CD14-positive monocyte (primary cell): ENCODE measurements at regions not wholly inside any gene's neighbourhood (a gene's known extent, or its start where the extent isn't known, plus 50 kb on each side); places are given as distances from the start of the nearest gene placed in this dataset.

Experiments
- DNase-seq, 3 donors: peaks; one replicate each; pipeline ENCODE4 v3.0.0-alpha.2; 2011 to 2022
- H2AFZ ChIP-seq: 2 replicates; pipeline ENCODE4 v1.6.0; 2012; ENCODE audit warnings: mild to moderate bottlenecking, low read depth, low read length, inconsistent platforms; ENCODE audit not compliant: insufficient read depth, poor library complexity, severe bottlenecking
- H3K27ac ChIP-seq, 2 donors: 1 replicate in 1 of 2; 2 replicates in 1 of 2; pipeline ENCODE4 v1.5.1; 2012 to 2013; ENCODE audit warnings: low read length in 2 of 2, control low read depth in 1 of 2, inconsistent platforms in 1 of 2, low read depth in 1 of 2, mild to moderate bottlenecking in 1 of 2
- H3K27me3 ChIP-seq, 2 donors: one replicate each; pipeline versions ENCODE4 v1.6.0 to v1.6.1; 2011 to 2013; ENCODE audit warnings: low read length in 2 of 2; ENCODE audit not compliant: control insufficient read depth in 2 of 2, insufficient read depth in 2 of 2
- H3K36me3 ChIP-seq, 2 donors: replicated peaks in 1 of 2; 1 replicate in 1 of 2; 2 replicates in 1 of 2; pipeline versions ENCODE4 v1.5.1 to v1.6.1; 2012 to 2013; ENCODE audit warnings: low read length in 2 of 2, control low read depth in 1 of 2, inconsistent platforms in 1 of 2, mild to moderate bottlenecking in 1 of 2; ENCODE audit not compliant: insufficient read depth in 2 of 2, control insufficient read depth in 1 of 2
- H3K4me1 ChIP-seq, 2 donors: 1 replicate in 1 of 2; 2 replicates in 1 of 2; pipeline versions ENCODE4 v1.5.1 to v1.6.1; 2012 to 2013; ENCODE audit warnings: low read length in 2 of 2, control low read depth in 1 of 2, inconsistent platforms in 1 of 2, mild to moderate bottlenecking in 1 of 2, moderate library complexity in 1 of 2; ENCODE audit not compliant: insufficient read depth in 2 of 2, control insufficient read depth in 1 of 2
- H3K4me2 ChIP-seq: replicated peaks from 2 replicates; pipeline ENCODE3; 2012; ENCODE audit warnings: low read length, moderate library complexity, mild to moderate bottlenecking; ENCODE audit not compliant: poor library complexity, severe bottlenecking; ENCODE audit errors: extremely low read depth
- H3K4me3 ChIP-seq, 3 experiments: fragments of 200-600 bp in 1 of 3; sonication (generic) in 1 of 3; replicated peaks in 1 of 3; 1 replicate in 2 of 3; 2 replicates in 1 of 3; pipeline ENCODE4 v1.5.1; 2011 to 2013; ENCODE audit warnings: low read length in 3 of 3, mild to moderate bottlenecking in 3 of 3, control low read depth in 2 of 3, low read depth in 2 of 3, inconsistent platforms in 1 of 3, moderate library complexity in 1 of 3
- H3K79me2 ChIP-seq: 2 replicates; pipeline ENCODE4 v1.6.0; 2012; ENCODE audit warnings: mild to moderate bottlenecking, control low read depth, inconsistent platforms, low read length, moderate library complexity; ENCODE audit not compliant: insufficient read depth
- H3K9ac ChIP-seq: 2 replicates; pipeline ENCODE4 v1.6.0; 2017; ENCODE audit warnings: low read length, mild to moderate bottlenecking; ENCODE audit not compliant: insufficient read depth, poor library complexity, severe bottlenecking
- H3K9me3 ChIP-seq, 2 donors: replicated peaks in 1 of 2; 1 replicate in 1 of 2; 2 replicates in 1 of 2; pipeline versions ENCODE4 v1.5.1 to v1.6.1; 2012 to 2013; ENCODE audit warnings: low read length in 2 of 2, control low read depth in 1 of 2; ENCODE audit not compliant: control insufficient read depth in 1 of 2, insufficient read depth in 1 of 2
- H4K20me1 ChIP-seq: 2 replicates; pipeline ENCODE4 v1.6.0; 2012; ENCODE audit warnings: mild to moderate bottlenecking, low read length, control low read depth, moderate library complexity; ENCODE audit not compliant: insufficient read depth
- H3K27ac Mint-ChIP-seq, 7 donors: one replicate each; pipeline ENCODE4 v1.8.0; 2020; ENCODE audit warnings: mild to moderate bottlenecking in 7 of 7, mixed read lengths in 7 of 7, moderate library complexity in 6 of 7, inconsistent platforms in 2 of 7
- H3K27me3 Mint-ChIP-seq, 3 donors: one replicate each; pipeline ENCODE4 v1.8.0; 2021 to 2022; ENCODE audit warnings: low read depth in 3 of 3, mild to moderate bottlenecking in 3 of 3, mixed read lengths in 3 of 3, moderate library complexity in 3 of 3, inconsistent platforms in 1 of 3
- H3K36me3 Mint-ChIP-seq, 2 donors: one replicate each; pipeline ENCODE4 v1.8.0; 2020; ENCODE audit warnings: mixed read lengths in 2 of 2, inconsistent platforms in 1 of 2, mild to moderate bottlenecking in 1 of 2
- H3K4me1 Mint-ChIP-seq: one replicate; pipeline ENCODE4 v1.8.0; 2020; ENCODE audit warnings: mild to moderate bottlenecking, mixed read lengths
- H3K4me3 Mint-ChIP-seq, 2 donors: one replicate each; pipeline ENCODE4 v1.8.0; 2020; ENCODE audit warnings: mild to moderate bottlenecking in 2 of 2, mixed read lengths in 2 of 2, moderate library complexity in 1 of 2
- H3K9me3 Mint-ChIP-seq, 7 donors: one replicate each; pipeline ENCODE4 v1.8.0; 2020 to 2022; ENCODE audit warnings: mixed read lengths in 7 of 7, mild to moderate bottlenecking in 6 of 7, moderate library complexity in 6 of 7, inconsistent platforms in 2 of 7
- CTCF ChIP-seq: fragments of 200-600 bp; IDR thresholded peaks from one replicate; pipeline ENCODE4 v1.8.0; 2022; ENCODE audit warnings: antibody characterized with exemption, mild to moderate bottlenecking
- WGBS: methylation state at CpG from one replicate; pipeline ENCODE4 v1.1.5; 2013; ENCODE audit warnings: missing lambda C conversion rate; ENCODE audit not compliant: insufficient coverage; 5-methylcytosine and 5-hydroxymethylcytosine counted together
- intact Hi-C, 2 donors: fragments of 100-400 bp; cut with micrococcal nuclease; formaldehyde crosslinking; loops; one replicate each; pipeline versions ENCODE4 v1.15.0 to v1.15.1; 2023

GRCh38 chr14:30339311-30339901 lies 219.6 kb upstream of the G2E3 start:
- 95% methylated on average over 2 of the region's 6 CpGs for WGBS
- H3K27ac ChIP-seq, result no peak overlapping the region
- no peak overlapping the region for H3K9ac ChIP-seq
- H3K4me1 ChIP-seq, result no peaks in the 10 kb centered on the region
- Mint-ChIP-seq H3K27me3 (peaks cover 1 to 6% (median 3%) of the 10 kb centered on the region in 3 donors), H3K9me3 (peaks cover 0 to 3% (median 0%) of the 10 kb centered on the region in 7 donors), H3K36me3 (no peaks in the 10 kb centered on the region), H3K27ac (no peak overlapping the region), H3K4me1 (no peaks in the 10 kb centered on the region), H3K4me3 (no peak overlapping the region)
- no peaks in the 10 kb centered on the region for H4K20me1 ChIP-seq
- intact Hi-C loops, result no loop called here
- H3K9me3 ChIP-seq, result no peaks in the 10 kb centered on the region
- H2AFZ ChIP-seq, result no peak overlapping the region
- no peaks in the 10 kb centered on the region for H3K36me3 ChIP-seq
- no peak for DNase-seq
- H3K4me3 ChIP-seq, result no peak overlapping the region
- H3K79me2 ChIP-seq, result no peaks in the 10 kb centered on the region
- no peaks in the 10 kb centered on the region for H3K27me3 ChIP-seq
- TF ChIP-seq CTCF, result no peak
- no peak overlapping the region for H3K4me2 ChIP-seq

GRCh38 chr14:30340495-30340894 lies 218.5 kb upstream of the G2E3 start:
- Histone ChIP-seq H3K79me2 (no peaks in the 10 kb centered on the region), H3K4me2 (no peak overlapping the region), H4K20me1 (no peaks in the 10 kb centered on the region), H3K27ac (no peak overlapping the region), H3K4me1 (no peaks in the 10 kb centered on the region), H3K36me3 (no peaks in the 10 kb centered on the region), H2AFZ (no peak overlapping the region), H3K9ac (no peak overlapping the region), H3K27me3 (no peaks in the 10 kb centered on the region), H3K9me3 (no peaks in the 10 kb centered on the region), H3K4me3 (no peak overlapping the region)
- TF ChIP-seq CTCF, result no peak
- intact Hi-C loops, result no loop called here
- Mint-ChIP-seq H3K27me3 (peaks cover 1 to 6% (median 3%) of the 10 kb centered on the region in 3 donors), H3K27ac (no peak overlapping the region), H3K4me3 (no peak overlapping the region), H3K9me3 (peaks cover 0 to 6% (median 2%) of the 10 kb centered on the region in 7 donors), H3K4me1 (no peaks in the 10 kb centered on the region), H3K36me3 (no peaks in the 10 kb centered on the region)
- DNase-seq, result no peak
- WGBS, result no CpG with 5 or more reads among the region's 1 CpG
